Endothelial cell of hepatic sinusoid (primary cell): ENCODE measurements at regions not wholly inside any gene's neighbourhood (a gene's known extent, or its start where the extent isn't known, plus 50 kb on each side); places are given as distances from the start of the nearest gene placed in this dataset.
"Not testable (repeated sequence)": the region's sequence is repeated elsewhere in the genome, so short reads cannot be mapped to it uniquely, and the experiment has no call there.

Source experiments
- in situ Hi-C: cut with HindIII; loops from 2 replicates; pipeline ENCODE4 v1.10.0; 2017; ENCODE audit warnings: low sequenced_read_pairs

- in situ Hi-C loops, result no loop called here
Observed at GRCh38 chr6:84976526-84977362, 212.3 kb upstream of the TBX18 start.

- in situ Hi-C loops, result no loop called here
Observed at GRCh38 chr6:84975316-84975715, 210.9 kb upstream of the TBX18 start.

DNA sequence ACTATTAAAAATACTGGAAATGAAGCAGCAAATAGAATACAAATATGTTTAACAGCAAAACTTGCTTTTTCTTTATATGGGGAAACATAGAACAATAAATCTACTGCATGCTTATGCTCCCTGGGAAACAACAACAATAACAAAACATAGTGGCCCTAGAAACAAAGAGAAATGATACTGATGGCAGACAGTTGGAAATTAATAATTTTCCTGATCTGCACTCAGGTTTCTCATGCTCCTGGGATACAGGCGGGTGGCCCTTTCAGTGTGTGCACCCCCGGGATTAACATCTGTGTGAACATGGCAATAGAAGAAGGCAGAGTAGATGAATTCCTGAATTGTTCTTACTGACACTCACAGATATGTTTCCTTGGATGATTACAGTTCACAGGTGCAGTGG, 209.2 kb upstream of the TBX18 start:
- in situ Hi-C loops, result loop anchor here (25.0 kb wide), 1 partner anchor 211 kb away; the partner anchor contains the start of gene TBX18

DNA sequence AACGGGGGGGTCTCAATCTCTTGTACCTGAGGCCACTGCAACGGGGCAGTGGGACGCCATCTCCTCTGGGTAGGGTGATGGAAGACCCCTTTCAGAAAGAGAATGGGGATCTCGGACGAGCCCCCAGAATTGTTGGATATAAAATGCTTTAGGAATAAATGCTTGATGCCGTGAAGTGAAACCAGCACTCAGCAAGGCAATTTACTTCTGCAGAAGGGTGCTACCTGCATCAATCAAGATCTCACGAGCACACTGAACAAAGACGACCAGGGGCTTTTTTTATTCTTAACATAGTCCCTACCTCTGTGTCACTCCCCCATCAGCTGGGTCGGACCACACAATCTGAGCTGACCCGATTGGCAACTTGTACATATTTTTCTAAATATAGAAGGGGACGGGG, 203.6 kb upstream of the TBX18 start:
- in situ Hi-C loops, result loop anchor here (5.0 to 25.0 kb wide), 2 partner anchors 69 to 206 kb away; partner anchors contain the start of gene TBX18

- in situ Hi-C loops, result loop anchor here (5.0 to 25.0 kb wide), 2 partner anchors 70 to 205 kb away; partner anchors contain the start of gene TBX18
Observed at GRCh38 chr6:84967389-84967788, 203.0 kb upstream of the TBX18 start.

- in situ Hi-C loops, result loop anchor here (25.0 kb wide), 1 partner anchor 191 kb away; the partner anchor contains the start of gene TBX18
Observed at GRCh38 chr6:84953111-84953755, 188.8 kb upstream of the TBX18 start.

DNA sequence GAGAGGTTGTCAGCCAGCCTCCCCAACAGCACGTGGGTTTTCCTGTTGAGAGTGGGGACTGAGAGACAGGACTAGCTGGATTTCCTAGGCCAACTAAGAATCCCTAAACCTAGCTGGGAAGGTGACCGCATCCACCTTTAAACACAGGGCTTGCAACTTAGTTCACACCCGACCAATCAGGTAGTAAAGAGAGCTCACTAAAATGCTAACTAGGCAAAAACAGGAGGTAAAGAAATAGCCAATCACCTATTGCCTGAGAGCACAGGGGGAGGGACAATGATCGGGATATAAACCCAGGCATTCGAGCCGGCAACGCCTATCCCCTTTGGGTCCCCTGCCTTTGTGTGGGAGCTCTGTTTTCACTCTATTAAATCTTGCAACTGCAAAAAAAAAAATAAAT, 180.5 kb upstream of the TBX18 start:
- in situ Hi-C loops, result not testable (repeated sequence)

- in situ Hi-C loops, result no loop called here
Observed at GRCh38 chr6:84943905-84944304, 179.5 kb upstream of the TBX18 start.

DNA sequence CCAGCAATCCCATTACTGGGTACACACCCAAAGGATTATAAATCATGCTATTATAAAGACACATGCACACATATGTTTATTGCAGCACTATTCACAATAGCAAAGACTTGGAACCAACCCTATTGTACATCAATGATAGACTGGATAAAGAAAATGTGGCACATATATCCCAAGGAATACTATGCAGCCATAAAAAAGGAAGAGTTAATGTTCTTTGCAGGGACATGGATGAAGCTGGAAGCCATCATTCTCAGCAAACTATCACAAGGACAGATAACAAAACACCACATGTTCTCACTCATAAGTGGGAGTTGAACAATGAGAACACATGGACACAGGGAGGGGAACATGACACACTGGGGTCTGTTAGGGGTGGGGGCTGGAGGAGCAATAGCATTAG, 177.2 kb upstream of the TBX18 start:
- in situ Hi-C loops, result not testable (repeated sequence)

DNA sequence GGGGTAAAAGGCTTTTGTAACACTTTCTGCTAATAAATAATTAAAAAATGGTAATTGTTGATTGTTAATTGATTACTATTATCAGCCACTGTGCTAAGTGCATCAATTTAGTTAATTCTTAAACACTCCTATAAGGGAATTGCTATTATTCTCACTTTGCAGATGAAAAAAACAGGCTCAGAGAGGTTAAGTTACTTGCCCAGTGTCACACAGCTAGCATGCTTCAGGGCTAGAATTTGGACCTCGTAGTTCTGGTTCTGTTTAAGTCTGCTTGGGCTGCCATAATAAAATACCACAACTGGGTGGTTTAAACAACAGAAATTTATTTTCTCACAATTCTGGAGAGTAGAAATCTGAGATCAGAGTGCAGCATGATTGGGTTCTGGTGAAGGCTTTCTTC, 164.8 kb upstream of the TBX18 start:
- in situ Hi-C loops, result no loop called here

- in situ Hi-C loops, result no loop called here
Observed at GRCh38 chr6:84927551-84927950, 163.2 kb upstream of the TBX18 start.

- in situ Hi-C loops, result no loop called here
Observed at GRCh38 chr6:84926189-84927155, 162.1 kb upstream of the TBX18 start.

GRCh38 chr6:84921891-84922290, 157.5 kb upstream of the TBX18 start:
- in situ Hi-C loops, result loop anchor here (5.0 kb wide), 1 partner anchor 35 kb away; no protein-coding TSS in a partner anchor

DNA sequence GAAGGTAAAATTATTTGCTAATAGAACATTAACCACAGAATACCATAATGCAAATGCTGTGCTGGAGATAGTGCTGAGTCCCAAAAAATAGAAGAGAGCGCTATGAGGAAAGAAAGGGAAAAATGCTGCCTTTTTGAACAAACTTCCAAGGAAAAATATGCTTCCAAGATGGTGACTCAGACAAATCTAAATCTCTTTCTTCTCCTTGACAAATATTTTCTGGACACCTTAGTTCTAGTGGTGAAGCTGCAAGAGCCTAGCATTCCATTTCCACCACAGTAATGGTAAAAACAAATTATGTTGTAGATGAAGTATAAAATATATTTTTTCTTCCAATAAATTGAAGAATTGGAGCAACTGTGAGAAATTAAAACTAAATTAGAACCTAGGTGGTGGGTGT, 155.6 kb upstream of the TBX18 start:
- in situ Hi-C loops, result loop anchor here (5.0 kb wide), 1 partner anchor 33 kb away; no protein-coding TSS in a partner anchor

DNA sequence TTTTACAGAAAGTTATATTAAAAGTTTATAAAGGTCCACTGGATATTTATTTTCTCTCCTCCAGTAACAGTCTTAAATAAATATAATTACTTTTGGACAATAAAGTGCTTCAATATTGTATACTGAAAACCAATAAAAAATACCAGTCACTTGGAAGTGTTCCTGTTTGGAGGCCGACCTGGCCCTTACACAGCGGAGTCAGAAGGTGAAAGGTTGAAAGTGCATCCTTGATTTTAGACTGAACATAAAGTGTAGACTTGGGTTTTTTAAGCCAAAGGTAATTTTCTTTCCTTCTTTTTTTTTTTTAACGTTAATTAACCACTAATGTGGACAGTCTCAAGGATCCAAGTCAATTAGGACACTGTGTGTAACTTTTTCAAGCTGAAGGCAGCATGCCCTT, 152.3 kb upstream of the TBX18 start:
- in situ Hi-C loops, result no loop called here

- in situ Hi-C loops, result no loop called here
Observed at GRCh38 chr6:84912472-84913322, 148.3 kb upstream of the TBX18 start.

- in situ Hi-C loops, result no loop called here
Observed at GRCh38 chr6:84910906-84911607, 146.7 kb upstream of the TBX18 start.

- in situ Hi-C loops, result no loop called here
Observed at GRCh38 chr6:84908304-84908904, 144.0 kb upstream of the TBX18 start.

DNA sequence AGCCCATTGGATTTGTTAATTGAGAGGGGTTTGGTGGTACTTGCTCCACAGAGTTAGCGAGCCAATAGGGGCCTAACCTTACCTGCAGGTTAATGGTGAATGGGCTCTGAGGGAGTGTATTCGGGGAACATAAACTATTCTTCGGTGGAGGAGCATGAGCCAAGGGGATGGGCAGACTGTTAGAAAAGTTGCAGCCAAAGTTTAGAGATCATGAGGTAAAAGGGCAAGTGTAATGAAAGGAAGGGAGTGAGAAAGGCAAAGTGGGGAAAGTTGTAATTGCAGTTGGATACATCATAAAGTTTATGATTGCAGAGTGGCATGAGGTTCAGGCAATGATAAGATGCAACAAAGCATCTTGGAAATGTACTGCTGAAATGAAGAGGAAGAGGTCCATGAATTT, 142.1 kb upstream of the TBX18 start:
- in situ Hi-C loops, result no loop called here
